GM23338 (cell line): ENCODE measurements at regions not wholly inside any gene's neighbourhood (a gene's known extent, or its start where the extent isn't known, plus 50 kb on each side); places are given as distances from the start of the nearest gene placed in this dataset.

Experiments
- ATAC-seq: fragments of 200-7000 bp; cut with Tn5 transposase; 3 replicates; pipeline ENCODE4 v1.9.1; 2020
- DNase-seq: peaks from one replicate; pipeline ENCODE4 v3.0.0-alpha.2; 2015; ENCODE audit warnings: low spot score
- H2AFZ ChIP-seq: fragments of 200-600 bp; sonication (generic); 2 replicates; pipeline ENCODE4 v1.8.0; 2016; ENCODE audit warnings: antibody characterized with exemption, mild to moderate bottlenecking, moderate library complexity
- H3F3A ChIP-seq: fragments of 200-600 bp; sonication (generic); replicated peaks from 2 replicates; pipeline ENCODE4 v1.8.0; 2017; ENCODE audit warnings: antibody characterized with exemption, mixed run types, low read depth
- H3K27ac ChIP-seq: fragments of 200-600 bp; sonication (generic); 2 replicates; pipeline ENCODE4 v1.6.1; 2016; ENCODE audit warnings: low read depth
- H3K27me3 ChIP-seq: fragments of 200-600 bp; sonication (generic); 2 replicates; pipeline ENCODE4 v1.8.0; 2016; ENCODE audit warnings: mild to moderate bottlenecking, mixed run types, moderate library complexity; ENCODE audit not compliant: insufficient read depth
- H3K36me3 ChIP-seq: fragments of 200-600 bp; sonication (generic); 2 replicates; pipeline ENCODE4 v1.8.0; 2016; ENCODE audit warnings: mild to moderate bottlenecking; ENCODE audit not compliant: insufficient read depth
- H3K4me1 ChIP-seq: fragments of 200-600 bp; sonication (generic); 2 replicates; pipeline ENCODE4 v1.8.0; 2016; ENCODE audit warnings: mild to moderate bottlenecking, moderate library complexity; ENCODE audit not compliant: insufficient read depth
- H3K4me2 ChIP-seq: fragments of 200-600 bp; sonication (generic); 2 replicates; pipeline ENCODE4 v1.7.1; 2017; ENCODE audit warnings: mixed run types
- H3K4me3 ChIP-seq: fragments of 200-600 bp; sonication (generic); 2 replicates; pipeline ENCODE4 v1.6.1; 2016; ENCODE audit warnings: mixed run types
- H3K79me2 ChIP-seq: fragments of 200-600 bp; sonication (generic); replicated peaks from 2 replicates; pipeline ENCODE4 v1.8.0; 2017; ENCODE audit warnings: mild to moderate bottlenecking; ENCODE audit not compliant: insufficient read depth
- H3K9me2 ChIP-seq: fragments of 200-600 bp; sonication (generic); 2 replicates; pipeline ENCODE4 v1.8.0; 2017; ENCODE audit not compliant: insufficient read depth
- H4K20me1 ChIP-seq: fragments of 200-600 bp; sonication (generic); replicated peaks from 2 replicates; pipeline ENCODE4 v1.8.0; 2017; ENCODE audit warnings: mild to moderate bottlenecking; ENCODE audit not compliant: insufficient read depth
- H3K27ac Mint-ChIP-seq: 2 replicates; pipeline ENCODE4 v1.8.0; 2020; ENCODE audit warnings: inconsistent platforms, mild to moderate bottlenecking, moderate library complexity, mixed read lengths
- H3K27me3 Mint-ChIP-seq: 3 replicates; pipeline ENCODE4 v1.8.0; 2022; ENCODE audit warnings: low read depth, mild to moderate bottlenecking, moderate library complexity, mixed read lengths, inconsistent platforms; ENCODE audit not compliant: insufficient read depth, poor library complexity
- H3K36me3 Mint-ChIP-seq: 3 replicates; pipeline ENCODE4 v1.8.0; 2021; ENCODE audit warnings: low read depth, mild to moderate bottlenecking, inconsistent platforms, moderate library complexity, mixed read lengths
- H3K4me1 Mint-ChIP-seq: 3 replicates; pipeline ENCODE4 v1.8.0; 2020; ENCODE audit warnings: mild to moderate bottlenecking, inconsistent platforms, mixed read lengths
- H3K4me3 Mint-ChIP-seq: 3 replicates; pipeline ENCODE4 v1.8.0; 2021; ENCODE audit warnings: moderate library complexity, mild to moderate bottlenecking, inconsistent platforms, mixed read lengths
- H3K9me3 Mint-ChIP-seq: 3 replicates; pipeline ENCODE4 v1.8.0; 2020; ENCODE audit warnings: moderate library complexity, mild to moderate bottlenecking, inconsistent platforms, mixed read lengths
- CREB1 ChIP-seq: fragments of 250-450 bp; sonication (Bioruptor Pico); IDR thresholded peaks from 2 replicates; pipeline ENCODE4 v1.5.0; 2020; ENCODE audit warnings: low read depth, mild to moderate bottlenecking, moderate library complexity
- ETS1 ChIP-seq: IDR thresholded peaks from 2 replicates; pipeline ENCODE4 v1.6.1; 2016; ENCODE audit warnings: antibody characterized with exemption
- EZH2 ChIP-seq: fragments of 200-600 bp; sonication (generic); IDR thresholded peaks from one replicate; pipeline ENCODE4 v1.8.0; 2017; ENCODE audit warnings: antibody characterized with exemption, mild to moderate bottlenecking, low read depth; ENCODE audit not compliant: unreplicated experiment
- NANOG ChIP-seq: IDR thresholded peaks from 2 replicates; pipeline ENCODE4 v1.6.1; 2016; ENCODE audit warnings: antibody characterized with exemption, borderline replicate concordance
- POLR2AphosphoS5 ChIP-seq: IDR thresholded peaks from 2 replicates; pipeline ENCODE4 v1.6.1; 2016; ENCODE audit warnings: antibody characterized with exemption, low read depth
- TF ChIP-seq, protein P1 (sequence below): IDR thresholded peaks from one replicate; pipeline ENCODE4 v1.6.1; 2018; ENCODE audit warnings: antibody characterized with exemption; ENCODE audit not compliant: unreplicated experiment
- TF ChIP-seq, protein P2 (sequence below), 2 experiments: fragments of 200-600 bp in 1 of 2; sonication (generic) in 1 of 2; conservative IDR thresholded peaks; 2 replicates each; pipeline versions ENCODE4 v1.5.1 to v1.6.1; 2016 to 2017; ENCODE audit warnings: antibody characterized with exemption in 2 of 2, low read depth in 2 of 2, mild to moderate bottlenecking in 2 of 2, moderate library complexity in 1 of 2

DNA sequence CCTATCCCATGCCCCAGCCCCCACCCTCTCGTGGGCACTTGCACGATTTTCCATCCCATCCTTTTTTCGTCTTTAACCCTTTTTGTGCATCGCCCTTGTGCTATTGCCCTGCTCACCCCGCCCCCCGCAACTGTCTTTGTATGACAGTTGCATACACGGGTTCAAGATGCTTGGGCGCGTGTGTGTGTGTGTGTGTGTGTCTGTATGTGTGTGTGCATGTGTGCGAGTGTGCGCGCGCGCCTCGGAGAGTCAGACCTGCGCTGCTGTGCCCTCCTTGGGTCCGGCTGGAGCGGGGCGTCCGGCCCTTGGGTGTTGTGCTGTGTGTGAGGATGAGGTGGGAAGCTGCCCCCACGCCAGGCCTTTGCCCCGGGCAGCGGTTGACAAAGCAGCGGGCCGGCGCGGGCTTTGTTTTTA lies 230.7 kb downstream of the HAUS1 start (continued):
- TF ChIP-seq, protein P1, sequence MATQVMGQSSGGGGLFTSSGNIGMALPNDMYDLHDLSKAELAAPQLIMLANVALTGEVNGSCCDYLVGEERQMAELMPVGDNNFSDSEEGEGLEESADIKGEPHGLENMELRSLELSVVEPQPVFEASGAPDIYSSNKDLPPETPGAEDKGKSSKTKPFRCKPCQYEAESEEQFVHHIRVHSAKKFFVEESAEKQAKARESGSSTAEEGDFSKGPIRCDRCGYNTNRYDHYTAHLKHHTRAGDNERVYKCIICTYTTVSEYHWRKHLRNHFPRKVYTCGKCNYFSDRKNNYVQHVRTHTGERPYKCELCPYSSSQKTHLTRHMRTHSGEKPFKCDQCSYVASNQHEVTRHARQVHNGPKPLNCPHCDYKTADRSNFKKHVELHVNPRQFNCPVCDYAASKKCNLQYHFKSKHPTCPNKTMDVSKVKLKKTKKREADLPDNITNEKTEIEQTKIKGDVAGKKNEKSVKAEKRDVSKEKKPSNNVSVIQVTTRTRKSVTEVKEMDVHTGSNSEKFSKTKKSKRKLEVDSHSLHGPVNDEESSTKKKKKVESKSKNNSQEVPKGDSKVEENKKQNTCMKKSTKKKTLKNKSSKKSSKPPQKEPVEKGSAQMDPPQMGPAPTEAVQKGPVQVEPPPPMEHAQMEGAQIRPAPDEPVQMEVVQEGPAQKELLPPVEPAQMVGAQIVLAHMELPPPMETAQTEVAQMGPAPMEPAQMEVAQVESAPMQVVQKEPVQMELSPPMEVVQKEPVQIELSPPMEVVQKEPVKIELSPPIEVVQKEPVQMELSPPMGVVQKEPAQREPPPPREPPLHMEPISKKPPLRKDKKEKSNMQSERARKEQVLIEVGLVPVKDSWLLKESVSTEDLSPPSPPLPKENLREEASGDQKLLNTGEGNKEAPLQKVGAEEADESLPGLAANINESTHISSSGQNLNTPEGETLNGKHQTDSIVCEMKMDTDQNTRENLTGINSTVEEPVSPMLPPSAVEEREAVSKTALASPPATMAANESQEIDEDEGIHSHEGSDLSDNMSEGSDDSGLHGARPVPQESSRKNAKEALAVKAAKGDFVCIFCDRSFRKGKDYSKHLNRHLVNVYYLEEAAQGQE = no peak
- TF ChIP-seq CREB1 (CRISPR knock-in tag) = no peak
- TF ChIP-seq, protein P2, sequence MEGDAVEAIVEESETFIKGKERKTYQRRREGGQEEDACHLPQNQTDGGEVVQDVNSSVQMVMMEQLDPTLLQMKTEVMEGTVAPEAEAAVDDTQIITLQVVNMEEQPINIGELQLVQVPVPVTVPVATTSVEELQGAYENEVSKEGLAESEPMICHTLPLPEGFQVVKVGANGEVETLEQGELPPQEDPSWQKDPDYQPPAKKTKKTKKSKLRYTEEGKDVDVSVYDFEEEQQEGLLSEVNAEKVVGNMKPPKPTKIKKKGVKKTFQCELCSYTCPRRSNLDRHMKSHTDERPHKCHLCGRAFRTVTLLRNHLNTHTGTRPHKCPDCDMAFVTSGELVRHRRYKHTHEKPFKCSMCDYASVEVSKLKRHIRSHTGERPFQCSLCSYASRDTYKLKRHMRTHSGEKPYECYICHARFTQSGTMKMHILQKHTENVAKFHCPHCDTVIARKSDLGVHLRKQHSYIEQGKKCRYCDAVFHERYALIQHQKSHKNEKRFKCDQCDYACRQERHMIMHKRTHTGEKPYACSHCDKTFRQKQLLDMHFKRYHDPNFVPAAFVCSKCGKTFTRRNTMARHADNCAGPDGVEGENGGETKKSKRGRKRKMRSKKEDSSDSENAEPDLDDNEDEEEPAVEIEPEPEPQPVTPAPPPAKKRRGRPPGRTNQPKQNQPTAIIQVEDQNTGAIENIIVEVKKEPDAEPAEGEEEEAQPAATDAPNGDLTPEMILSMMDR (conservative IDR thresholded peaks at IDR 0.05; ENCODE audit: low read depth in 2 of 2) = no peak

GRCh38 chr18:46335534-46336101 lies 231.4 kb downstream of the HAUS1 start:
- Mint-ChIP-seq H3K9me3 (no peaks in the 10 kb centered on the region), H3K27ac (peak overlapping the region; percentile 82; the same call in 1 of the 2 replicates), H3K4me1 (peaks cover 46% of the 10 kb centered on the region), H3K36me3 (no peaks in the 10 kb centered on the region), H3K27me3 (peaks cover 30% of the 10 kb centered on the region), H3K4me3 (peak overlapping the region; percentile 97)
- DNase-seq = peak; percentile 88
- H3K4me2 ChIP-seq = peak overlapping the region; percentile 91
- H4K20me1 ChIP-seq = no peaks in the 10 kb centered on the region
- H3K79me2 ChIP-seq = peaks cover 34% of the 10 kb centered on the region
- H3F3A ChIP-seq = peaks cover 10% of the 10 kb centered on the region
- peaks cover 36% of the 10 kb centered on the region for H3K27me3 ChIP-seq
- peaks cover 43% of the 10 kb centered on the region for H3K4me1 ChIP-seq
- peak overlapping the region; percentile 87 for H3K4me3 ChIP-seq
- TF ChIP-seq NANOG = peak; percentile 38; the same call in 1 of the 2 replicates
- TF ChIP-seq EZH2 = no peak
- TF ChIP-seq POLR2AphosphoS5 = peak; percentile 79
- TF ChIP-seq ETS1 = peak; percentile 54; the same call in 1 of the 2 replicates
- H3K36me3 ChIP-seq = no peaks in the 10 kb centered on the region
- H3K27ac ChIP-seq = peak overlapping the region; percentile 75
- H3K9me2 ChIP-seq = no peaks in the 10 kb centered on the region
- ATAC-seq = peak; percentile 72
- no peak overlapping the region for H2AFZ ChIP-seq
